GM12875 (cell line): ENCODE measurements at regions not wholly inside any gene's neighbourhood (a gene's known extent, or its start where the extent isn't known, plus 50 kb on each side); places are given as distances from the start of the nearest gene placed in this dataset.

Experiments
- H3K4me3 ChIP-seq: one replicate; pipeline ENCODE4 v1.5.1; 2011; ENCODE audit warnings: low read depth, low read length, control low read depth
- TF ChIP-seq, protein P1 (sequence below): IDR thresholded peaks from 2 replicates; pipeline ENCODE4 v1.5.1; 2011; ENCODE audit warnings: low read depth, mild to moderate bottlenecking, control low read depth, inconsistent platforms, low read length, moderate library complexity, borderline replicate concordance; ENCODE audit not compliant: insufficient read depth

DNA sequence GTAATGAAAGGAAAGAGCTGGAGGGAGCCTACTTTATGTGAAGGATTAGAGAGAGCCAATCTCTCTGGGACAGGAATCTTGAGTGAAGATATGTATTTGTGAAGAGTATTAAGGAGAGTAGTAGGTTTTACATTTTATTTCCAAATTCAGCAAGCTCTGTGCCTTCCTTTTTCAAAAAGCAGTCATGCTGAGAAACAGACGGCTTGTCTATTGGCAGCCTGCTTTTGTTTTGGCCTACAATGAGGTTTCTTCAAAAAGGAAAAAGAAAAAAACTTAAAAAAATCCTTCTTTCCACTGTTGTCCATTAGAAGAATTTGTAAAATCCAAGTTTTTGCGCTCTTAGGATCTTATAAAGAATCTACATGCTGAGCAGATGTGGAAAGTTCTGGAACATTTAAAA lies 103.6 kb upstream of the PTGFR start:
- no peak overlapping the region for H3K4me3 ChIP-seq
- TF ChIP-seq, protein P1, sequence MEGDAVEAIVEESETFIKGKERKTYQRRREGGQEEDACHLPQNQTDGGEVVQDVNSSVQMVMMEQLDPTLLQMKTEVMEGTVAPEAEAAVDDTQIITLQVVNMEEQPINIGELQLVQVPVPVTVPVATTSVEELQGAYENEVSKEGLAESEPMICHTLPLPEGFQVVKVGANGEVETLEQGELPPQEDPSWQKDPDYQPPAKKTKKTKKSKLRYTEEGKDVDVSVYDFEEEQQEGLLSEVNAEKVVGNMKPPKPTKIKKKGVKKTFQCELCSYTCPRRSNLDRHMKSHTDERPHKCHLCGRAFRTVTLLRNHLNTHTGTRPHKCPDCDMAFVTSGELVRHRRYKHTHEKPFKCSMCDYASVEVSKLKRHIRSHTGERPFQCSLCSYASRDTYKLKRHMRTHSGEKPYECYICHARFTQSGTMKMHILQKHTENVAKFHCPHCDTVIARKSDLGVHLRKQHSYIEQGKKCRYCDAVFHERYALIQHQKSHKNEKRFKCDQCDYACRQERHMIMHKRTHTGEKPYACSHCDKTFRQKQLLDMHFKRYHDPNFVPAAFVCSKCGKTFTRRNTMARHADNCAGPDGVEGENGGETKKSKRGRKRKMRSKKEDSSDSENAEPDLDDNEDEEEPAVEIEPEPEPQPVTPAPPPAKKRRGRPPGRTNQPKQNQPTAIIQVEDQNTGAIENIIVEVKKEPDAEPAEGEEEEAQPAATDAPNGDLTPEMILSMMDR, result no peak

DNA sequence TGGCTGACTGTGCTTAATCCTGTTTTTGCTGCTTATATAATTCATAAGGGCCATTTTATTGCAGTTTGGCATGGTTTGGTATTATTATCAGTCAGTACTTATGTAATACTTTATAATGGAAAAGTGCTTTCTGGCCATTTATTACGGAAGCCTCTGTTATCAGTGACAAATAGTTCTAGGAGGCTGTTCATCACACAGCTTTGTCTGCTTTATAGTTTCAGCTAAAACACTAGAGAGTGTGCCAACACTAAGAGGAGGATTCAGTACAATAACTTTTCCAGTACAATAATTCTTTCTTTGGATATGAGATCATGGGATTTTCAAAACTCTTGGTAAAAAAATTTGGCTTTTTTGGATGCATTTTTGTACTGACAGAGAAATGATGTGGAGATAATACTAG lies 102.9 kb upstream of the PTGFR start:
- no peak overlapping the region for H3K4me3 ChIP-seq
- TF ChIP-seq, protein P1, result no peak

DNA sequence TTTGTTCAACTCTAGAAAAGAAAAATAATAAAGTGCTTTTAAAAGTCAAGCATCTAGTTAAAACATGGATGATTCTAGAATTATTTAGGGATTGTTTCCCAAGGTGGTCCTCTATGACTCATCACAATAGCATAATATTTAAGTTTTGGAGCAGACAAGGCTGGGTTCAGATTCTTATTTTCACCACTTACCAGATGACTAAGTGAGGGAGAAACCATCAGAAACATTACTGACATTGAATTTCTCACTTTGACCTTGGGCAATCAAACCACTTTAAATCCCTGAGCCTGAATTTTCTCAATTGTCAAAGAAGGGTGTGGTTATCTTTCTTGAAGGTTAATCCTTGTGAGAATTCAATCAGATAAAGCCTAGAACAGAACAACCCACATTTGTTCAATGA lies 102.5 kb upstream of the PTGFR start:
- no peak overlapping the region for H3K4me3 ChIP-seq
- TF ChIP-seq, protein P1, result no peak

DNA sequence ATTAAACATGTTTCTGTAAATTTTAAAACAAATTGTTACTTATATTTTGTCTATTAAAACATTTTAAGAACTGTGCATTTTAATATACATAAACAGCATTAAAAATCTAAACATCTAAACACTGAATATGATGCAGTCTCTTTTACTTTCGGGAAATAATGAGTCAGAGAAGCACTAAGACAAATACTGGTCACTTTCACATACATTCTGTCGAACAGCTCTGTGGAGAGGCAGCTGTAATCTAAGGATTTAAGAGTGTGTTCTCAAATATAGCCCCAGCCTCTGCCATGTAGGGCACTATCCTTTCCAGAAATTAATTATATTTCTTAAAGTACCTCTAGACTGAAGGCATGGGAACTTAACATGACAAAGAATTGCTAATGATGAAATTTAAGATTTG lies 89.6 kb upstream of the PTGFR start:
- TF ChIP-seq, protein P1, result no peak
- H3K4me3 ChIP-seq, result no peak overlapping the region

DNA sequence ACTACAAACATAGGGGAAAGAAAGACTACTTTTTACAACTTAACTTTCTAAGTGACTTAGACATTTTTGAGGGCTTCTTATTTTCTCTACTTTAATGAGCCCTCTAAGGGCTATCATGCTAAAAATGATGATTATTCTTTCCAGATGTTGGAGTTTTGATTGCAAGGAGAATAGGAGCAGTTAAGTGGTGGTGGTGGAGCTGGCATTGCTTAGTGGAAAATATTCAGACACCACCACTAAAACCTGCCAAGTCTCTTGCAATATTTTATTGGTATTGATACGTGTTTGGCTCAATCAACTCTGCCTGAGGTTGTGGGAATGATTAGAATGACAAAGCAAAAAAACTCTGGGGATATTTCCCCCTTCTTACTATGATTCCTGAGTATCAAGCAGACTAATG lies 82.6 kb upstream of the PTGFR start:
- no peak overlapping the region for H3K4me3 ChIP-seq
- TF ChIP-seq, protein P1, result no peak

DNA sequence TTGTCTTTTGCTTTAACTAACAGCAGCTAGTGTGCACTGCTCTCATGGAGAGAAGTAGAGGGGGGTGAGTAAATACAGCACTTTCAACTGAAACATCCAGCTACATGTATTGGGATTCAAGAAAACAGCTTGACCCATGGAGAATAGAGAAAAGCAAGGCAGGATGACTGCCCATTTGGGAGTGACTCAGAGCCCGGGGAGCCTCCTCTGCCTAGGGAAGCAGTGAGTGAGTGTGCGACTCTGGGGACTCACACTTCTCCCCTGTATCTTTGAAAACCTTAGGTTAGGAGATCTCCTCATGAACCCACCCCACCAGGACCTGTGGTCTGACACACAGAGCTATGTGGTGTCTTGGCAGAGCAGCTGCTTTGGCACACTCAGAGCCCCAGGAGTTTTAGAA lies 82.0 kb upstream of the PTGFR start:
- no peak overlapping the region for H3K4me3 ChIP-seq
- TF ChIP-seq, protein P1, result no peak

DNA sequence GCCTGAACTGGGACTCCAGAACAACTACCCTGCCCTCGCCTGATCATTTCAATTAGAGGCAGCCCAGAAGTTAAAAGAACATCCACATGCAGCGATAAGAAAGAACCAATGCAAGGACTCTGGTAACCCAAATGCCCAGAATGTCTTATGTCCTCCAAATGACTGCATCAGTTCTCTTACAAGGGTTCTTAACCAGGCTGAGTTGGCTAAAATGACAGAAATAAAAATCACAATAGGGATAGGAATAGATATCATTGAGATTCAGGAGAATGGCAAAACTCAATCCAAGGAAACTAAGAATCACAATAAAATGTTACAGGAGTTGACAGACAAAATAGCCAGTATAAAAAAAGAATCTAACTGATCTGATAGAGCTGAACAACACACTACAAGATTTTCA lies 80.1 kb upstream of the PTGFR start:
- H3K4me3 ChIP-seq, result no peak overlapping the region

More for the DNA sequence above, 80.1 kb upstream of the PTGFR start:
- TF ChIP-seq, protein P1, result no peak
